Kidney glomerular epithelial cell (primary cell): ENCODE measurements at regions not wholly inside any gene's neighbourhood (a gene's known extent, or its start where the extent isn't known, plus 50 kb on each side); places are given as distances from the start of the nearest gene placed in this dataset.

Source experiments
- DNase-seq: peaks from one replicate; lab custom pipeline; 2025; lab: John Stamatoyannopoulos, UW

- DNase-seq: no peak
These were observed 181.4 kb upstream of the SMIM23 start for GRCh38 chr5:171604195-171604594.

GRCh38 chr5:171606414-171607024, 179.1 kb upstream of the SMIM23 start:
- DNase-seq: no peak

DNA sequence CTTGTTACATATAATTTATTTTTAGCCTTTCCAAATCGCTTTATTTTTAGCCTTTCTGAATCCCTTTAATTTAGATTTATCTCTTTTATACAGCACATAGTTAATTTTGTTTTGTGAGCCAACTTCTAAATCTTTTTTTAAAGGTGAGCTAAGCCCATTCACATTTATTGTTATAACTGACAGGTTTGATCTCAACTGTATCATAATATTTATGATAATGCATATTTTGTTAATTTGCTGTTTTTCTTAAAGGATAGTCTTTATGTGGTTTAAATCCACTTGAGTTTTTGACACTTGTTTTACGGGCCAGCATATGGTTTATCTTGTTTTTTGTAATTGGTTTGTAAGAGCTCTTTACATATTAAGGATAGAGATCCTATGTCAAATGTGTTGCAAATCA, 177.8 kb upstream of the SMIM23 start:
- DNase-seq: no peak

DNA sequence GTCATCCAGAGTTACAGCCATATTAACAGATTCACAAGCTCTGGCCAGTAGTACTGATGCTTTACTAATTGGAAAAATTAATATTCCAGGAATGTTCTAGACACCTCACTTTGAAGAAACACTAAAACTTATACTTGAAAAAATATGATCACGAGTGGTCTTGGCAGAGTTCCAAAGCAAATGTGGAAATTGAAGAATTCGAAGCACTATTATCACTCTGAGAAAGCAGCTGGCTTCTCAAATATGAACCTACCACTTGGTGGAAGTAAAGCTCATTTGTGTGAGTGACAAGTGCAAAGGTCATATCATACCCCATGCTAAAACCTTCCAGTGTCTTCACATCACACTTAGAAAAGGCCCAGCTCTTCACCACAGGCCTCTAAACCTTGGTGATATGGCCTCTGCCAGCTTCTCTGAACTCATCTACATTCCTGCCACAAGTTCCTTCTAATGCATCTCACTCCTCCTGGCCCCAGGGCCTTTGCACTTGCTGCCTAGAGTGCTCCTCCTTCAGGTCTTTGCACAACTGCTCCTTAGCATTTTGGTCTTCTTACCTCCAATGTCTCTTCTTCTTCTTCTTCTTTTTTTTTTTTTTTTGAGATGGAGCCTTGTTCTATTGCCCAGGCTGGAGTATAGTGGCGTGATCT, 175.7 kb upstream of the SMIM23 start:
- no peak for DNase-seq

DNA sequence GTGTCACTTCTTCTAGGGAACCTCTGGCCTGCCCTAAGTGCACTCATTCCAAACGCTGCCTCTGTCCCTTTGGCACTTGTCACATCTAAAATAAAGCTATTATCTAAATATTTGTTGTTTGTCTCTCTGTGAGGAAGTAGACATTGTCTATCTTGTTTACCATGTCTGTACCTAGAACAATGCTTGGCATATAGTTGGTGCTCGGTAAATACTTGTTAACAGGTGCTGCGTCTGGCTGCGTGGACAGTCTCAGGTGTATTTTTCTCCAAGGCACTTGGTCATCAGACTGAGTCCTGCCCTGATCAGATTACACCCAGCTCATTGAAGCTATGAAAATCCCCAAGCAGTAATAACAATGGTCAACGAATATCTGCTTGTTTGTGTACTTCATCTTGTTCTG, 174.9 kb upstream of the SMIM23 start:
- DNase-seq: no peak

DNA sequence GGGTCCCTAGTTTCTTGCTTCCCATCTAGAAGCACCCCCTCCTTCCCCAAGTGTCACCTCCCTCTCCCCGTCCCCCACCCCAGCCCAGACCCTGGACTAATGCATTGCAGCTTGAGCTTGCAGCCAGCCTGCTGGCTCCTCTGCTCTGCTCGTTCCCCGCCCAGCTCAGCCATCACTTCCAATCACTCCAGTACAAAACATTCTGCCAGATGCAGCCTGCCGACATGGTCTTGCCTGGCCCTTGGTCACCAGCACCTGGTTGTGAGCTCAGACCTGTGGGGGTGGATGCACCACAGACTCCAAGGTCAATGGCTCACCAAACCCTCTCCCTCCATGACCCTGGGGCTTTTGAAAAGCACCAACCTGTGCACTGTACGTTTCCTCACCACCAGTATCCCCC, 172.9 kb upstream of the SMIM23 start:
- DNase-seq: no peak

DNA sequence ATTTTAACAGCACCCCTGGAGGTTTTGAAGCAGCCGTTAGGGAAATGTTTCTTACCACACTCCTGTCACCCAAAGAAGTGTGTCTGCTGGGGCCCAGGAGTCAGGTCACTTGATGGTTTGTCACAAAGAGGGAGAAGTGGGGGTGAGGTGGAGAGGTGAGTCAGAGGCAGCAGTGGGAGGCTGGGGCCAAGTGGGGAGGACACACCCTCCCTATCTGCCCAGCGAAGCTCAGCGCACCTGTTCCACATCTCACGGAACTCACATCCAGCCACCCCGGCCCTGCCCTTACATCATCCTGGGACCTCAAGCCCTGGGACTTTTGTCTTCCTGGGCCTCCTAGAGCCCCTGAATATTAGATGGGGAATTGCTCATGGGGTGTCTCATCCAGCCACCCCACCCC, 171.1 kb upstream of the SMIM23 start:
- DNase-seq: no peak

DNA sequence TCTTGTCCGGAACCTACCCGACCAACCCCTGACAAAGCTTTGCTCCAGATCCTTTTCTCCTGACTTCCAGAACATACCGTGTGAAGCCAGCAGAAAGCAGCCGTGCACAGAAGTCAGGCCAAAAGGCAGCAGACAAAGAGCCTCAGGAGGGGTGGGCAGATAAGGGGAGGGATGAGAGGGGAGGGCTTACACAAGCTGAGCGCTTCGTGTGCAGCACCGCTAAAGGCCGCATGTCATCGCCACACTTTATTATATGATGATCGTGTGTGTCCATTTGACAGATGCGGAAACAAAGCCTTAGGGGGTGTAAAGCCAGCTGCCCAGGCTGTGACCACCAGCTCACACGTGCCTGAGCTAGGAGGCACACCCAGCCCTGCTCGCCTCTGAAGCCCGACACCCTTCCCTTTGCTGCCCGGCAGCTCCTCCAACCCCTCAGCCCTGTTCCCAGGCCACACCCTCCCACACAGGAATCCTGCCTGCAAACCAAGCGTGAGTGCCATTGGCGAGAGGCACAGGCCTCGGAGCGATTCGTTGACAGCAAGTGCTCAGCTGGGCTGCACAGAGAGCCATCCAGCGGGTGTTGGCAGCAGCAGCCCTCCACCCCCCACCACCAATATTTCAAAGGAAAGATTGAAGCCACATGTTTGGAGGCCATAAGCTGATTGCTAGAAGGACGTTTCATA, 170.5 kb upstream of the SMIM23 start:
- DNase-seq: no peak

GRCh38 chr5:171615705-171616640, 169.6 kb upstream of the SMIM23 start:
- DNase-seq: no peak

DNA sequence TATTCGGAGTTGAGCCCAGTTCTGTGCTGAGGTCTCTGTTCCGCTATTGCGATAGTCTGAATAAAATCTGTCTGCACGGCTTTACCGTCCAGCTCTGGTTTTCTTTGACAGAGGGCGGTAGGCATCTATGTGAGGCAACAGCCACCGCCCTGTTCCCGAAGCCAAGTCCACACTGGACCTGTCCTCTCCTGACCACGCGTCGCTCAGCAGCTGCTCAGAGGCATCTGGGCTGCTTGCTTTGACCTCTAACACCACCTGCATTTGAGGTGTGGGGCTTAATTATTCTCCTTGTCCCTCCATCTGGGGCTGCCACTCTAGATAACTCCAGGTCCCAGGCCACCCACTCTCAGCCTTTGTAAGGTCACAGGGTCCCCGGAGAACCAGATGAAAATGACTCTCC, 168.4 kb upstream of the SMIM23 start:
- DNase-seq: no peak

DNA sequence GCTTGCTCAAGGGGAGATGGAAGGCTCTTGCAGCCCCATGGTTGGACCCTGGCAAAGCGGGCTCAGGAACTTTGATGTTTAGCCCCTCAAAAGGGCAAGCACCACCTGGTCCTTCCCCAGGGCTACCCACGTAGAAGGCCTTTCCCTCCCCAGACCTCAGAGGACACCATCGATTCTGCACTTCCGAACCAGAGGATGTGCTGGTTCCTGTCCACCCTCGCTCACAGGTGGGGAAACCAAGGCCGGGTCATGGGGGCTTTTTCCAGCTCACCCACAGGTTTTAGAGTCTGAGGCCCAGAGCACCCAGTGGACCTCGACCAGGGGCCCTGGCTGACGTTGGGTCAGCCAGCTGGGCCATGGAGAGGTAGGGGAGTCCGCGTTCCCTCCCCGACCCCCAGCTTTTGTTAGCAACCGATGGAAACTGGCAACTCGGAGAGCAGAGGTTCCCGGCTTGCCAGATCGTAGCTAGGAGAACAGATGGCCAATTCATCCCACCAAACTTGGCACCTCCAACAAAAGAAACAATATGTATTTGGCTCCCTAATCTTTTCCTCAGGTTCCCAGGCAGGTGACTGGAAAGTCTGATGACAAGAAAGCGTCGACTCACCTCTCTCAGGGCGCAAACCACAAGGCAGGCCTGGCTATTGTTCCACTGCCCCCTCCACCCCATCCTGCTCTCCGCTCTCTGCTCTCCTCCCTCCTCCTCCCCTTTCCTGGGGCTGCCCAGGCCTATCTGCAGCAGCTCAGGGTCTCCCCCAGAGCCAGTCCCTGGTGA, 167.6 kb upstream of the SMIM23 start:
- DNase-seq: no peak

DNA sequence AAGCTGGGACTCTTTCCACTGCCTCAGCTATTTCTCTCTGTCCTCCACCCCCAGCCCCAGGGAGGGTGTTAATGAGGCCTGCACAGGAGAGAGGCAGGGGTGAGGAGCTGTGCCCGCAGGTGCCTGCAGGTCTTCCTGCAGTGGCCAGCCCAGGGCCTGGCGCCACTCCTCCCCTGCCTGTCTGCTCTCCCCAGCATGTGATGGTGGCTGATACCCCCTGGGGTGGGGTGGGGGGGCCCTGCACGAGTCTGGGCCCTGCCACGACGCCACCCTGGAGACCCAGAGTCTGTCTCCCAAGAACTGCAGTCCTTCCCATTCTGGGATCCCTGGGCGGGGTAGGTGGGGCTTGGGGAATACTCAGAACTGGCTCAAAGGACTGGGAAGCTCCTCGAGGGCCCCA, 166.4 kb upstream of the SMIM23 start:
- no peak for DNase-seq

GRCh38 chr5:171619744-171620143, 165.9 kb upstream of the SMIM23 start:
- no peak for DNase-seq

DNA sequence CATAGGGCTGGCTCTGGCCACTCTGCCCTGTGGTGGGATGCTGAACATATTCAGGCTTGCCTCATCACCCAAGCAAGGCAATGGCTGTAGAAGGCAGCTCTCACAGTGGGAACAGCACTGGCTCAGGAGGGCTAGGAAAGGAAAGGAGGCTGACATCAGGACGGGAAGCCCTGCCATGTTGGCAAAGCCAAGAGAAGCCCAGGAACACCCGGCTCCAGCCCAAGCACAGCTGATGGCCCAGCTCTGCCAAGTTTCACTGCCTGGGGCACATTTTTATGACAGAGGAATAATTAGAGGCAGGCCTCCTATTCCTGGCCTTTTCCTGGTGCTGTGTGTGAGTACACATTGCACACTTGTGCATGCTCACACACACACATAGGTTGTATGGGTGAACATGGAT, 163.6 kb upstream of the SMIM23 start:
- no peak for DNase-seq

- DNase-seq: no peak
These were observed 162.5 kb upstream of the SMIM23 start for GRCh38 chr5:171623107-171623506.

DNA sequence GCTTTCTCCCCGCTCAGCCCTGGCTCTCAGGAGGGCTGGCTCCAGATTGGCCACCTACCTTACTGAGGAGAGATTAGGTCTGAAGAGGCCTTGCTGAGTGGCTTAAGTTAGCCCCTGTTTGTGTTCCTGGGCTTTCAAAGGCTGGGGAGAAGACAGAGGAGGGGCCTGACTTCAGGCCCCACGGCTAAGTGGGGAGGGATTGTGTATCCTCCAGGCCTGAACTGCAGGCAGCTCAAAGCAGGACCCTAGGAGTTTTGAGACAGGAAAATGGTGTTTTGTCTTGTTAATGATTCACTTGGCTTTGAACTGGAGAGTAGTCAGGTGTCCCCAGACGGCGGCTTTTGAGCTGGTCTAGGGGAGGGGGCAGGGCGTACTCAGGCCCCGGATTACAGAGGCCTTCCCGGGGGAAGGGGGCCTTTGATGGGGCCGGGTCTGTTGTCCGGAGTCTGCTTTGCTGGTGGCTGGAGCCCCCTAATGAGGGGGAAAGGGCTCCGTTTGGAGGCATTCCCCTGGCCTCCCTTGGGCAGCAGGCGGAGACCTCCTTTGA, 162.0 kb upstream of the SMIM23 start:
- DNase-seq: no peak

DNA sequence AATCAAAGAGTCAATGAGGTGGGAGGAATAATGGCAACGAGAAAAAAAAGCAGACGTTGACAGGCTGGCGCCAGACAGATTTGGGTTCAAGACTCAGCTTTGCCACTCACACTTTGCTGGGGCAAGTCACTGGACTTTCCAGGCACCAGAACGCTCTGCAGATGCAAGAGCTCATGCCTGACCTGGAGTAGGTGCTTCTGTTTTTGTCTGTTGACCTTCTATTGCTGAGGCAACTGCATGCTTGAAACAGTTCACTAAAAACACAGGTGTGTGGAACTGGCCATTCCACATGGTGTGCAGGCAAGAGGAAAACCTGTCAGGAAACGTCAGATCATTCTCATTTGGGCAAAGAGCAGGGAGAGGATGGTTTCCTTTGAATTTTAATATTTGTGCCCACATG, 161.2 kb upstream of the SMIM23 start:
- DNase-seq: no peak

GRCh38 chr5:171625646-171626045, 160.0 kb upstream of the SMIM23 start:
- DNase-seq: no peak

GRCh38 chr5:171627936-171628632, 157.5 kb upstream of the SMIM23 start:
- DNase-seq: no peak

GRCh38 chr5:171628633-171628974, 157.0 kb upstream of the SMIM23 start:
- no peak for DNase-seq

- DNase-seq: no peak
These were observed 156.4 kb upstream of the SMIM23 start for GRCh38 chr5:171629221-171629620.
